Activated CD4-positive, alpha-beta T cell treated with anti-CD3 and anti-CD28 coated beads, Interleukin-2, Interleukin-6, amounts not matched to agents 100 ng/mL and 50 ng/mL, durations not matched to agents 16 hours and 8 hours (primary cell): ENCODE measurements at regions not wholly inside any gene's neighbourhood (a gene's known extent, or its start where the extent isn't known, plus 50 kb on each side); places are given as distances from the start of the nearest gene placed in this dataset.
"Not testable (repeated sequence)": the region's sequence is repeated elsewhere in the genome, so short reads cannot be mapped to it uniquely, and the experiment has no call there.

ENCODE experiments used
- DNase-seq: peaks from one replicate; pipeline ENCODE4 v3.0.0-alpha.2; 2020

- no peak for DNase-seq
These were observed 783.6 kb downstream of the ETS1 start for GRCh38 chr11:127803755-127804154.

- no peak for DNase-seq
These were observed 786.2 kb downstream of the ETS1 start for GRCh38 chr11:127800989-127801688.

- DNase-seq, result no peak
These were observed 792.0 kb downstream of the ETS1 start for GRCh38 chr11:127795326-127795725.

- DNase-seq, result no peak
These were observed 791.3 kb upstream of the KIRREL3 start for GRCh38 chr11:127791844-127792243.

- no peak for DNase-seq
These were observed 790.0 kb upstream of the KIRREL3 start for GRCh38 chr11:127790592-127790991.

- DNase-seq, result peak; percentile 7
These were observed 789.4 kb upstream of the KIRREL3 start for GRCh38 chr11:127789927-127790326.

- not testable (repeated sequence) for DNase-seq
These were observed 772.4 kb upstream of the KIRREL3 start for GRCh38 chr11:127772938-127773337.

GRCh38 chr11:127768931-127769330 lies 768.4 kb upstream of the KIRREL3 start:
- DNase-seq, result not testable (repeated sequence)

- DNase-seq, result no peak
These were observed 766.2 kb upstream of the KIRREL3 start for GRCh38 chr11:127766734-127767133.

GRCh38 chr11:127738771-127739286 lies 738.3 kb upstream of the KIRREL3 start:
- DNase-seq, result no peak

GRCh38 chr11:127737499-127737898 lies 736.9 kb upstream of the KIRREL3 start:
- DNase-seq, result no peak

- no peak for DNase-seq
These were observed 733.0 kb upstream of the KIRREL3 start for GRCh38 chr11:127733552-127733951.

- DNase-seq, result no peak
These were observed 725.8 kb upstream of the KIRREL3 start for GRCh38 chr11:127726367-127726766.

- DNase-seq, result no peak
These were observed 723.1 kb upstream of the KIRREL3 start for GRCh38 chr11:127723714-127724113.

- no peak for DNase-seq
These were observed 712.7 kb upstream of the KIRREL3 start for GRCh38 chr11:127713226-127713625.

- no peak for DNase-seq
These were observed 711.2 kb upstream of the KIRREL3 start for GRCh38 chr11:127711748-127712147.

GRCh38 chr11:127710831-127711230 lies 710.3 kb upstream of the KIRREL3 start:
- DNase-seq, result no peak

- DNase-seq, result no peak
These were observed 709.4 kb upstream of the KIRREL3 start for GRCh38 chr11:127709960-127710359.

GRCh38 chr11:127693686-127694085 lies 693.1 kb upstream of the KIRREL3 start:
- no peak for DNase-seq

- no peak for DNase-seq
These were observed 682.8 kb upstream of the KIRREL3 start for GRCh38 chr11:127683321-127683720.

- no peak for DNase-seq
These were observed 679.4 kb upstream of the KIRREL3 start for GRCh38 chr11:127679816-127680545.

- no peak for DNase-seq
These were observed 678.1 kb upstream of the KIRREL3 start for GRCh38 chr11:127678631-127679030.

- DNase-seq, result no peak
These were observed 677.3 kb upstream of the KIRREL3 start for GRCh38 chr11:127677660-127678425.
